BLaER1 treated with 17β-estradiol and CSF1 and Interleukin-3, amounts not matched to agents 10 nM and 100 nM (cell line): ENCODE measurements at regions not wholly inside any gene's neighbourhood (a gene's known extent, or its start where the extent isn't known, plus 50 kb on each side); places are given as distances from the start of the nearest gene placed in this dataset.

Source experiments
- H3K27ac ChIP-seq, 11 experiments: shearing (Covaris generic); formaldehyde crosslinking; 2 replicates each; pipeline ENCODE4 v1.8.1; 2022
- H3K27me3 ChIP-seq, 11 experiments: shearing (Covaris generic); formaldehyde crosslinking; 2 replicates each; pipeline ENCODE4 v1.8.1; 2022
- H3K36me3 ChIP-seq, 11 experiments: shearing (Covaris generic); formaldehyde crosslinking; 2 replicates each; pipeline ENCODE4 v1.8.1; 2022
- H3K4me1 ChIP-seq, 10 experiments: shearing (Covaris generic); formaldehyde crosslinking; 2 replicates each; pipeline ENCODE4 v1.8.1; 2022
- H3K4me2 ChIP-seq, 11 experiments: shearing (Covaris generic); formaldehyde crosslinking; 2 replicates each; pipeline ENCODE4 v1.8.1; 2022
- H3K4me3 ChIP-seq, 10 experiments: shearing (Covaris generic); formaldehyde crosslinking; 2 replicates each; pipeline ENCODE4 v1.8.1; 2022
- H3K9ac ChIP-seq, 11 experiments: shearing (Covaris generic); formaldehyde crosslinking; 2 replicates each; pipeline ENCODE4 v1.8.1; 2022
- H3K9me3 ChIP-seq, 11 experiments: shearing (Covaris generic); formaldehyde crosslinking; replicated peaks in 1 of 11; 2 replicates each; pipeline ENCODE4 v1.8.1; 2022
- H4K20me1 ChIP-seq, 11 experiments: shearing (Covaris generic); formaldehyde crosslinking; 2 replicates each; pipeline ENCODE4 v1.8.1; 2022
- Cebpa-rat ChIP-seq, 11 experiments: shearing (Covaris generic); IDR thresholded peaks; 2 replicates each; pipeline ENCODE4 v1.8.1; 2022

DNA sequence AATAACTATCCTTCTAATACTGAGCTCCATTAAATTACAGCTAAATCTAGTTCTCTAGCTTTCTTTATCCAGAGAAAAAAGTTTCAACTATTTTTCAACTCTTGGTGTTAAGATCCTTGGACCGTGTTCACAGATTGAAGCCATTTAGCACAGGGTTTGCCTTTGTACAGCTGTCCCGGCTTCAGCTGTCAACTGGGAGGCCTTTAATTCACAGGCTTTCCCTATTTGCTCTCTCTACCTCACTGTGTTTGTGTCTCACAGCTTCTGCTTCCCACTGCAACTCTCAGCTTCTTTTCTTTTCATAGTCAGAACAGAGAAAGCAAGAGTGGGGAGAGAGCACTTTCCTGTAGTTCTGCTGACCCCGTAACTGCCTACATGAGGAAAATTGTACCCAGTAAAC is 76.9 kb upstream of the SMAD1 start:
- Histone ChIP-seq H3K4me2 (no peak overlapping the region), H3K36me3 (no peaks in the 10 kb centered on the region), H3K27ac (no peak overlapping the region), H3K9ac (no peak overlapping the region), H4K20me1 (no peaks in the 10 kb centered on the region), H3K4me3 (no peak overlapping the region), H3K27me3 (no peaks in the 10 kb centered on the region), H3K9me3 (peaks cover 0 to 6% (median 0%) of the 10 kb centered on the region in 11 experiments; a peak in 5 of 22 replicates), H3K4me1 (no peaks in the 10 kb centered on the region)
- no peak for TF ChIP-seq Cebpa-rat (IDR thresholded peaks at IDR 0.05)

- H3K4me3 ChIP-seq = no peak overlapping the region
- H3K27me3 ChIP-seq = no peaks in the 10 kb centered on the region
- H3K36me3 ChIP-seq = no peaks in the 10 kb centered on the region
- H4K20me1 ChIP-seq = no peaks in the 10 kb centered on the region
- no peaks in the 10 kb centered on the region; a peak in 1 of 22 replicates for H3K9me3 ChIP-seq
- no peak overlapping the region for H3K4me2 ChIP-seq
- no peak overlapping the region for H3K9ac ChIP-seq
- no peak overlapping the region for H3K27ac ChIP-seq
- no peak for TF ChIP-seq Cebpa-rat (IDR thresholded peaks at IDR 0.05)
- no peaks in the 10 kb centered on the region for H3K4me1 ChIP-seq
Measured at GRCh38 chr4:145396581-145396980, 85.1 kb upstream of the SMAD1 start.

- Histone ChIP-seq H3K4me1 (peaks cover 0 to 10% (median 8%) of the 10 kb centered on the region in 10 experiments; a peak in 14 of 20 replicates), H4K20me1 (no peaks in the 10 kb centered on the region), H3K9me3 (0 out of 22 replicates have a peak, but pooled peaks cover 0 to 1% (median 0%) of the 10 kb centered on the region in 11 experiments), H3K27me3 (no peaks in the 10 kb centered on the region), H3K36me3 (no peaks in the 10 kb centered on the region), H3K4me2 (no peak overlapping the region), H3K4me3 (no peak overlapping the region), H3K9ac (no peak overlapping the region), H3K27ac (no peak overlapping the region)
- TF ChIP-seq Cebpa-rat (IDR thresholded peaks at IDR 0.05) = no peak
Measured at GRCh38 chr4:145390571-145390970, 91.1 kb upstream of the SMAD1 start.

DNA sequence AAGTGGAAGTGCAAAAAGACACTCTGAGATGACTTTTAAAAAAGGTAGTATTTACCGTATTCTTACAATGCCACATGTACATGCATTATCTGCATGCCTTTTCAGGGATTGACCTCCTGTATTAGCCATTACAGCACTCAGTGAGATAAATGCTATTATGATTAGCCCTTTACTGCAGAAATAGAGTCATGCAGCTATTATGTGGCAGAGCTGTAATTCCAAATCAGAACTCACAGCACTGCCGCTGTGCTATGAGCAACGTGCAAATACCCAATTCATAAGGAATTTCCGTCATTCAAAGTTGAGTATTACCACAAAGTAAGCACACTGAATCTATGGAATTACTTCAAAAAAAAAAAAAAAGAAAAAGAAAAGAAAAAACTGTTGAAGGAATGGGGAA is 92.1 kb upstream of the SMAD1 start:
- no peak overlapping the region for H3K27ac ChIP-seq
- no peak overlapping the region for H3K9ac ChIP-seq
- H3K27me3 ChIP-seq = no peaks in the 10 kb centered on the region
- H3K36me3 ChIP-seq = no peaks in the 10 kb centered on the region
- TF ChIP-seq Cebpa-rat (IDR thresholded peaks at IDR 0.05) = no peak
- H3K9me3 ChIP-seq = peaks cover 0 to 5% (median 0%) of the 10 kb centered on the region in 11 experiments; a peak in 1 of 22 replicates
- no peaks in the 10 kb centered on the region for H4K20me1 ChIP-seq
- H3K4me1 ChIP-seq = peaks cover 0 to 10% (median 8%) of the 10 kb centered on the region in 10 experiments; a peak in 14 of 20 replicates
- no peak overlapping the region for H3K4me2 ChIP-seq
- no peak overlapping the region for H3K4me3 ChIP-seq

- Histone ChIP-seq H3K9me3 (peaks cover 0 to 5% (median 0%) of the 10 kb centered on the region in 11 experiments; a peak in 1 of 22 replicates), H4K20me1 (no peaks in the 10 kb centered on the region), H3K4me2 (peak overlapping the region; percentile 5 to 49 (median 33); a peak in 16 of 22 replicates), H3K36me3 (no peaks in the 10 kb centered on the region), H3K9ac (no peak overlapping the region), H3K4me3 (no peak overlapping the region), H3K27me3 (no peaks in the 10 kb centered on the region), H3K27ac (peak overlapping the region in 5 of 11 experiments; percentile 8 to 46 (median 32); a peak in 4 of 22 replicates), H3K4me1 (peaks cover 0 to 10% (median 8%) of the 10 kb centered on the region in 10 experiments; a peak in 14 of 20 replicates)
- no peak for TF ChIP-seq Cebpa-rat (IDR thresholded peaks at IDR 0.05)
Measured at GRCh38 chr4:145388043-145388442, 93.6 kb upstream of the SMAD1 start.

DNA sequence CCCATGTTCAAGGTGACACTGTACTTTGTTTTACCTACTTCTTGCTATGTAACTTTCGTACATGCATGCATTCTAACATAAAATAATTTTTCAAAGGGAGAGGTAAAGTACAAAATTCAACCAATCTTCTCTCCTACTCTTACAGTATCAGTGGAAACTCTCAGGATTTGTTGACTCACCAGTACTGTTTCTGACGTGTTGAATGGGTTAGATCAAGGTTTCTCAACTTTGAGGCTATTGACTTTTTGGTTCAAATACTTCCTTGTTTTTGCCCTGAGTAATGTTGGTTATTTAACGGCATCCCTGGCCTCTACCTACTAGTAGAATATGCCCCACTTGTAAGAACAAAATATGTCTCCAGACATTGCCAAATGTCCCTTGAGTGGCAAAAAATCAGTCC is 94.6 kb upstream of the SMAD1 start:
- Histone ChIP-seq H3K27me3 (no peaks in the 10 kb centered on the region), H3K4me2 (no peak overlapping the region), H3K27ac (peak overlapping the region in 3 of 11 experiments; percentile 32 to 46 (median 32); a peak in 3 of 22 replicates), H3K4me3 (no peak overlapping the region), H4K20me1 (no peaks in the 10 kb centered on the region), H3K36me3 (no peaks in the 10 kb centered on the region), H3K9me3 (peaks cover 0 to 5% (median 0%) of the 10 kb centered on the region in 11 experiments; a peak in 1 of 22 replicates), H3K4me1 (peaks cover 0 to 10% (median 8%) of the 10 kb centered on the region in 10 experiments; a peak in 14 of 20 replicates), H3K9ac (no peak overlapping the region)
- no peak for TF ChIP-seq Cebpa-rat (IDR thresholded peaks at IDR 0.05)

DNA sequence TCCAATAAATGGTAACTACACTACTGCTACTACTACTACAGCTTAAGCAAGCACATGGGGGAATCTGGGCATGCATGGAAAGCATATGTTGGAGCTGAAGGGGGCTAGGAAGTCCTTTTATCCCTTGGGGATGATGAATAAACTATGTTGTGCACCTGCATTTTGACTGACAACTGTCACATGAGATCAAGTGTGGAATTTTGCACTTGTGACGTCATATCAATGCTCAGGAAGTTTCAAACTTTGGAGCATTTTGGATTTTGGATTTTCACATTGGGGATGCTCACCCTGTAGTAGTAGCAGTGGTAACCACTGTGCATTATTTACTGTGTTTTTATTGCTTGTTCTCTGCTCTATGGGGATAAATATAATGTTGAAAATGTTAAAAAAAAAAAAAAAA is 100.5 kb upstream of the SMAD1 start:
- H3K36me3 ChIP-seq = no peaks in the 10 kb centered on the region
- H4K20me1 ChIP-seq = no peaks in the 10 kb centered on the region
- peaks cover 0 to 5% (median 0%) of the 10 kb centered on the region in 11 experiments; a peak in 1 of 22 replicates for H3K9me3 ChIP-seq
- no peak for TF ChIP-seq Cebpa-rat (IDR thresholded peaks at IDR 0.05)
- H3K27ac ChIP-seq = no peak overlapping the region
- H3K4me1 ChIP-seq = no peaks in the 10 kb centered on the region
- no peak overlapping the region for H3K9ac ChIP-seq
- no peak overlapping the region for H3K4me2 ChIP-seq
- no peak overlapping the region for H3K4me3 ChIP-seq
- no peaks in the 10 kb centered on the region for H3K27me3 ChIP-seq

DNA sequence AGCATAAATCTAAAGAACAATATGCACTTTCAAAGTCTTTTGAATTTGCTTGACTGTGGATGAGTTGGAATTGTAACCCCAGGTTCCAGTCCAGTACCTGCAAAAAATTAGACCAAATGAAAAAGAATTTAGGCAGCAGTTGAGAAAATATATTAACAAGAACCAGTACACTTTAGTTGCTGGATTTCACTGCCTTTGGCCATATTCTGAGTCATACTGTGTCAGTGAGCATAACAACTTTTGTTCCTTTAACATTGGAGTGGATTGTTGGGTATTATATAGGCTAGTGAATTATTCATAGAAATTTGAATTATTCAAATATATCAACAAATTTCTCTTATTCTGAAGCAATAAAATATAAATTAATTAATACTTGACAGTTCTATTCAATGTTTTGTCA is 101.5 kb upstream of the SMAD1 start:
- Histone ChIP-seq H3K9me3 (no peaks in the 10 kb centered on the region), H3K27me3 (no peaks in the 10 kb centered on the region), H3K4me1 (no peaks in the 10 kb centered on the region), H4K20me1 (no peaks in the 10 kb centered on the region), H3K4me2 (no peak overlapping the region), H3K36me3 (no peaks in the 10 kb centered on the region), H3K27ac (no peak overlapping the region), H3K4me3 (no peak overlapping the region), H3K9ac (no peak overlapping the region)
- TF ChIP-seq Cebpa-rat (IDR thresholded peaks at IDR 0.05) = no peak

DNA sequence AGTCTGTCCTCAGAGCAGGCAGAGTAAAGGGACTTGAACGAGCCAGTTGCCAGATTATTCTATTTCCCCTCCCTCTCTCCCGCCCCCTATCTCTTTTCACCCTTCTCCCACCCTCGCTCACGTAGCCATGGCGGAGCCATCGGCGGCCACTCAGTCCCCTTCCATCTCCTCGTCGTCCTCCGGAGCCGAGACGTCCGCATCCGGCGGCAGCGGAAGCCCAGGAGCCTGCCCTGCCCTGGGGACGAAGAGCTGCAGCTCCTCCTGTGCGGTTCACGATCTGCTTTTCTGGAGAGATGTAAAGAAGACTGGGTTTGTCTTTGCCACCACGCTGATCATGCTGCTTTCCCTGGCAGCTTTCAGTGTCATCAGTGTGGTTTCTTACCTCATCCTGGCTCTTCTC is 106.2 kb upstream of the SMAD1 start:
- Histone ChIP-seq H4K20me1 (no peaks in the 10 kb centered on the region), H3K27me3 (no peaks in the 10 kb centered on the region), H3K36me3 (no peaks in the 10 kb centered on the region), H3K27ac (no peak overlapping the region), H3K4me2 (no peak overlapping the region), H3K9me3 (no peaks in the 10 kb centered on the region), H3K4me3 (no peak overlapping the region), H3K9ac (no peak overlapping the region), H3K4me1 (no peaks in the 10 kb centered on the region)
- TF ChIP-seq Cebpa-rat (IDR thresholded peaks at IDR 0.05) = no peak

GRCh38 chr4:145352438-145353145 is 129.1 kb upstream of the SMAD1 start:
- H3K27ac ChIP-seq = no peak overlapping the region
- no peaks in the 10 kb centered on the region for H3K27me3 ChIP-seq
- no peaks in the 10 kb centered on the region for H3K4me1 ChIP-seq
- no peak overlapping the region for H3K9ac ChIP-seq
- H3K9me3 ChIP-seq = peaks cover 0 to 14% (median 7%) of the 10 kb centered on the region in 11 experiments; a peak in 10 of 22 replicates
- no peak for TF ChIP-seq Cebpa-rat (IDR thresholded peaks at IDR 0.05)
- no peaks in the 10 kb centered on the region for H4K20me1 ChIP-seq
- H3K4me2 ChIP-seq = no peak overlapping the region
- no peak overlapping the region for H3K4me3 ChIP-seq
- H3K36me3 ChIP-seq = no peaks in the 10 kb centered on the region
